CD4-positive, alpha-beta T cell treated with Interleukin-15 for 4 hours (primary cell): ENCODE measurements at regions not wholly inside any gene's neighbourhood (a gene's known extent, or its start where the extent isn't known, plus 50 kb on each side); places are given as distances from the start of the nearest gene placed in this dataset.
"Not testable (repeated sequence)": the region's sequence is repeated elsewhere in the genome, so short reads cannot be mapped to it uniquely, and the experiment has no call there.

ENCODE experiments used
- DNase-seq: peaks from one replicate; pipeline ENCODE4 v3.0.0-alpha.2; 2020; ENCODE audit warnings: low spot score

DNA sequence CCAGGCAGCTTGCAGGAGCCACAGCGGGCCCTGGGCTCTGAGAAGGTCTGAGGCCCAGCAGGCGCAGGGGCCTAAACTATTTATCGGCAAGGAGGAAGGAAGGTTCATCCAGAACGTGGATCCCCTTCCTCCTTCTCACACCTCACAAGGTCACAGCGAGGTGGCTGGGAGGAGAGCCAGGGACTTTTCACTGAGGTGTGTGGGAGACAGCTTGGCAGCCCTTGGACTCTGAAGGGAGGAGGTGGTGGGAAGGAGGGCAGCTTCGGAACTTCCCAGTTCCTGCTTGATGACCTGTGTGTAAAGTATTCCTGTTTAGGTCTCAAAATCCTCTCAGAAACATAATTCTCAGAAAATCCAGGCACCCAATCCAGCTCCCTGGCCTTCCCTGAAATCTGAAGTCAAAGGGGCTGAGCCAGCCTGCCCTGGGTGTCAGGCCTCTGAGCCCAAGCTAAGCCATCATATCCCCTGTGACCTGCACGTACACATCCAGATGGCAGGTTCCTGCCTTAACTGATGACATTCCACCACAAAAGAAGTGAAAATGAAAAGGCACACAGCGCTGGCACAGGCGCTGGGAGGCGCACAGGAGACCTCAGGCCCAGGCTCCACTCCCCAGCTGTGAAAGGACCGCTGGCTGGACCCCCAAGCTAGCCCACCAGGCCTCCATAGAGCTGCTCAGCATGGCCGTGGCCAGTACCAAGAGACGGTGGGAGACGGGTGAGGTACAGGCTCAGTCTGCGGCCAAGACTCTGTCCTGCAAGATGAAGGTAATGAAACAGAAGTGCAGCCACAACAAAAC is 269.4 kb upstream of the FRG2C start:
- DNase-seq = not testable (repeated sequence)

DNA sequence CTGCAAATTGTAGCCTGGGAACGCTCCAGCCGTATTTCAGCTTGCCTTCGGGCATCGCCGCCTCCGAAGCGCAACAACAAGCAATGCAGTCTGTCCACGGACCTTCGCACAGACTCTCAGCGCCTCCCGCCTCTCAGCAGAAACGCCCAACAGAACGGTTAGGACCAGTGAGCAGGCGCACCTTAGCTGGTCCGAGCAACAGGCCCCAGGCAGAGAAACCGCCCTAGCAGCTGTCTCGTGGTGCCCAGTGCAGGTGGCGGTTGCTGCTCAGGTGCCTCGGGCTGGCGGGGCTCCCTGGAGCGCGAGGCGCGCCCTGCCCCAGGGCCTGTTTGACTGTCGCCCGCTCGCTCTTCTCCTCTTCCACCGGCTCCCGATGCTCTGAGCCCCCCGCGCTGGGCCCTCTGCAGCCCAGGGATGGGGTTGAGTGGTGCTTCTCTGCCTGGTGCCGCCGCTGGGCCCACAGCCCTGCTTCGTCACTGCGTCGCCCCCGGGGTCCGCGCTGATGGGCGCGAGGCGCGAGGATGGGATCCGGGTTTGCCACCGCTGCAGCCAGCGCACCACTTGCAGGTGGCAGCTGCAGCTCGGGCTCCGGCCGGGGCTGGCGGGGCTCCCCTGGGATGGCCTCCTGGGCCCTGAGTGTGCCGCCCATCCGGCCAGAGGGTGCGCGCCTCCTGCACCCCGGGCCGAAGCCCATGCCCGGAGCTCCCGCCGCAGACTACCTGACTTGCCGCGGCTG is 268.4 kb upstream of the FRG2C start:
- no peak for DNase-seq

DNA sequence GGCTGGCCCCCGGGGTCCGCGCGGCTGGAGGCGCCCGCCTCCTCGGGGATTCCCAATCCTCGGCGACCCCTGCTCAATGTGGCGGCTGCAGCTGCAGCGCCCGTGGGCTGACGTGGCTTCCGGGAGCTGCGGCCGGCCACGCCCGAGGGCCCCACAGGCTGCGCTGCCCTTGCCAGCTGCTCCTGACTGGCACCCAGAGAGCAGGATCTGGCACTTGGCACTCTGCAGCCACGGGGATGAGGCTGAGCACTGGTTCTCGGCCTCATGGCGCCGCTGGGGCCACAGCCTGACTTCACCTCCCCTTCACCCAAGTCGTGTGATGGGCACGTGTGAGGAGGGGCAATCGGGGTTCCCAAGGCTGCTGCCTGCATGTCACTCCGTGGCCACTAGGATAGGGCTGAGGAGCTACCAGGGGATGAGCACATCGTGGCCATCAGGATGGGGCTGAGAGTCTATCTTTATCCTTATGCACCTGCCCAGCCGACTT is 267.8 kb upstream of the FRG2C start:
- no peak for DNase-seq

DNA sequence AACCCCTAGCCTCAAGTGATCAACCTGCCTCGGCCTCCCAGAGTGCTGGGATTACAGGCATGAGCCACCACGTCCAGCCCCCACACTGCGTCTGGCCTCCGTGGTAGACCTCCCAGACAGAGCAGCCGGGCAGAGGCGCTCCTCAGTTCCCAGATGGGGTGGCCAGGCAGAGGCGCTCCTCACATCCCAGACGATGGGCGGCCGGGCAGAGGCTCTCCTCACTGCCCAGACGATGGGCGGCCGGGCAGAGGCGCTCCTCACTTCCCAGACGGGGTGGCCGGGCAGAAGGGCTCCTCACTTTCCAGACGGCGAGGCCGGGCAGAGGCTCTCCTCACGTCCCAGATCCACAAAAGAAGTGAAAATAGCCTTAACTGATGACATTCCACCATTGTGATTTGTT is 266.6 kb upstream of the FRG2C start:
- DNase-seq = not testable (repeated sequence)

DNA sequence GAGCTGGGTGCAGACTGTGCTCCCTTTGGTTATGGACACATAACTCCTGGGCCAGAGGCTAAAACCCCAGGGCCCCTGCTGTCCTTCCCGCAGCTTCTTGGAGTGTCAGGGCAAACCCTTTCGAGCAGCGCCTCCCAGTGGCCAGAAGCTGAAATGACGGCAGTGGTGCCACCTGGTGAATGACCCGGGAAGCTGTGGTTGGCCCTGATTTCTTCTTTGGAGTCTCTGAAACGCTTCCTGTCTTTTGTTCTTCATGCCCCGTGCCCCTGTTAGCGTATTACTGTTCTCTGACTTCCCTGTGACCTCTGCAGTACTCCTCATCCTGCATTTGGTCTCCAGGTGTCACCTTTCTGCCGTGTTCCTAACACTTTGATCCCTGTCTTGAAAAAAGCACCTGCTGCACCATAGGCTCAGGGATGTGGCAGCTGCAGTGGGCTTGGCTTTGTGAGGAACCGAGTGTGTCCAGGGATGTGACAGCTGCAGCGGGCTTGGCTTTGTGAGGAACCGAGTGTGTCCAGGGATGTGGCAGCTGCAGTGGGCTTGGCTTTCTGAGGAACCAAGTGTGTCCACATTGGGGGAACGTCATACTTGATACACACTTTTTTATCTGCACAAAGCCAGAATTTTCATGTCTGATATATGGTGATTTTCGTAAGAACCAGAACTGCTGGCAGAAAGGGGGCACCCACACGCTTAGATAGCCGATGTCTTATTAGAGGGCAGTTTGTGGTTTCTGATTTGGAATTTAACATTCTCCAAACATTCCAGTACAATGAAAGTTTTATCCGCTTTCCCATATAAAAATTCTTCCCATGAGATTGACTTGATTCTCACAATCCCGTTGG is 241.8 kb upstream of the FRG2C start:
- DNase-seq = peak; percentile 38

DNA sequence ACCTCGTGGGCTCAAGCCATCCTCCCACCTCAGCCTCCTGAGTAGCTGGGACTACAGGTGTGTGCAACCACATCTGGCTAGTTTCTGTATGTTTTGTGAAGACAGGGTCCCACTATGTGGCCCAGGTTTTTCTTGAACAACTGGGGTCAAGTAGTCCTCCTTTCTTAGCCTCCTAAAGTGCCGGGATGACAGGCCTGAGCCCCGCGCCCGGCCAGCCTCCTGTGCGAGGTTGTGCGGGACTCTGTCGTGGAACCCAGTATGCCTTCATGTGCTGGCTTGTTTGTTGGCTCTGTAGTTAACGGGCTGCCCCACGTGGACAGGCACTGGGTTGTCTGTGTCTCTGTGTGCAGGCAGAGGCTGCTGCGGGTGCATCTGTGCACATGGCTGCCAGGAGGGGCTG is 238.7 kb upstream of the FRG2C start:
- DNase-seq = not testable (repeated sequence)

DNA sequence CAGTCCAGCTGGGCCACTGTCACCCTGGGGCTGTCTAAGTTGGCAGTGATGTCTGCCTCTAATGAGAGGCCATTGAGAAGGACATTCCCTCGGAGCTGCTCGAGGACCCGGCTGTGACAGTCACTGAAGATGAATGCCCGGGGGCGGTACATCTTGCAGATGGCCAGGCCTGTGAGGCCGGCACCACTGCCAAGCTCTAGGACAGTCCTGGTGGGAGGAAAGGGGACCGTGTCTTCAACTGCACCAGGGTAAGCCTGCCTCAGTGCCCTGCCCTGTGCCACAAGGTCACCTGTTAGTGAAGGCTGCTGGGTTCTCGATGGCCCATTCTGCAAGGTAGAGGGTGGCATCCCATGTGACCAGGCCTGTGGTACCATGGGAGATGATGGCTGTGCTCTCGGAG is 236.6 kb upstream of the FRG2C start:
- not testable (repeated sequence) for DNase-seq

DNA sequence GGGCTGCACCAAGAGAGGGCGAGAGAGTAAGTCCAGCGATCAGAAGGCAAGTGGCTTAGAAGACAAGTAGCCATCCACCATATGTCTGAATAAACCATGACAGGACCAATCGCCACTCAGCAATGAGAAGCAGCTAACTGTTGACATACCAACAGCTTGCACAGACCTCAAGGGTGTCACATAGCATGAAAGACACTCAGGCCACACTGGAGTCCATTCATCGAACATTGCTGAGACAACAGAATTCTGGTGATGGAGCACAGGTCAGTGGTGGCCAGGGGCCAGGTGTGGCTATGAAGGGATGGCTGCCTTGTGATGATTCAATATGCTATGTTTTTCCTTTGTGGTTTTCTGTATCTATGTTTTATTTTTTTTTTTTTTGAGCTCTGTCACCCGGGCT is 236.2 kb upstream of the FRG2C start:
- DNase-seq = not testable (repeated sequence)

DNA sequence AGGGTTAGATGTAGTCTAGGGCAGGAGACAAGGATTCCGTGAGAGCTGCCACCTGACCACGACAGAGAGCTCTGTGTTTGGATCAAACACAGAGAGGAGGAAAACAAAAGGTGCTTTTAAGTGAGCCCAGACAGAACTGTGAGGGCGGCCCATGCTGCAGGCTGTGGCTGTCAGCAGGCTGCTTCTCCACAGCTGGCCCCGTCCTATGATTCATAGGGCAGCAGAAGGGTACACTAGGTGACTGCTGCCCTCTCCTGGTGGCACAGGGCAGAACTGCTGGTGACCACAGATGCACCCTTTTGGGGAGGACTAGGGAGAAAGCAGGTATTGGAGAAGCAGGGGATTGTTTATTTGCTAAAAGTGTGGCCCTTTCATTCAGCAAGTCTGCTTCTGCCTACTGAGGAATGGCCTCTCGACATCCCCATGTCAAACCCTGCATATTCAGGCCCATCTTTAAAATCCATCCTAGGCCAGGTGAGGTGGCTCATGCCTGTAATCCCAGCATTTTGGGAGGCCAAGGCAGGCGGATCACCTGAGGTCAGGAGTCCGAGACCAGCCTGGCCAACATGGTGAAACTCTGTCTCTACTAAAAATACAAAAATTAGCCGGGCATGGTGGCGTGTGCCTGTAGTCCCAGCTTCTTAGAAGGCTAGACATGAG is 234.4 kb upstream of the FRG2C start:
- DNase-seq = peak; percentile 76

DNA sequence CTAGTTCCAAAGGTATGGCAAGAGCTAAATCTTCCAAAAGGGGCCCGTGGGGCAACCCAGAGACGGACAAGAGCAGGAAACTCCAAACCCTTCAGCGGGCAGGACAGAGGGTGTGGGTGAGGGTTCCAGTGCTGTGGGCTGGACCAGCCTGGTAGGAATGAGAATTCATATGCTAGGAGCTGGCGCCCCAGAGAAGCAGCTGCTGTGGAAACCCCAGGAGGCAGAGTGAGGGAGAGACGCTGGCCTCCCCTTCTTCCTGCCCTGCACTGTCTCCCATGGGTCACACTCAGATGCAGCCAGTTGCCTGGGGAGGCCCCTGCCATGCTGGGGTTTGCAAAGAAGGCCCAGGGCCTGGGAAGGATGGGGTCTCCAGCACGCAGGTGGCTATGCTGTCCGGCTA is 233.7 kb upstream of the FRG2C start:
- DNase-seq = not testable (repeated sequence)

DNA sequence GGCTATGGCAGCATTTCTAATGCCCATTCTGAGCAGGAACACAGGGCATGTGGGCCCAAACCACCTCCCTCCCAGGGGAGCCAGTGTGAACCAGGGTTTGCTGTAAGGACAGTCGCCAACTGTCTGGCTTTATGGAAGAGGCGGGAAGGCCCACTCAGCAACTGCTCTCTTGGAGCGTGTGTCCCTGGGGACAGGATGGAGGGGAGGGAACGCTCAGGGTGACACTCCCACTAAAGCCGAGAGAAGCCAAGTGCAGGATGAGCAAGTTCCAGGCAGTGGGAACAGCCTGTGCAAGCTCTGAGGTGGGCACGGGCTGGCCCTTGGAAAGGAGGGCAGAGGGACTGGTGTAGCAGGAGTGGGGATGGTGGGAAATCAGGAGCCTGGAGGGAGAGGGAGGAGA is 233.0 kb upstream of the FRG2C start:
- DNase-seq = not testable (repeated sequence)

DNA sequence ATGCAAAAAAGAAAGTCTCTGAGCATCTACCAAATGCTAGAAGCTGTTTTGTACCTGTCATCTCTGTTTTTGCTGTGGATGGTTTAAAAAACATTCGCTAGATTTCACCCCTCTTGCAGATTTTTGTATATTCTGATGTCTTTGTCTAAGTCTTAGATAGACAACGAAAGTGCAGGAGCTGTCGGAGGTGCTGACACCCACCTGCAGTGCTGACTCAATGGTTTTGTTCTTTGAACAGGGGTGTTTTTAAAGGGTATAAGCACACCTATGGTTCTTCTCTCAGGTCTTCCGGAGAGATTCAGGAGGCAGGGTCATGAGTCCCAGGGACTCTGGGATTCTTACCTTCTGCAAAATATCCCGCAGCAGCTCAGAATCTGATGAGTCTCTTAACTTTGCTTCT is 231.7 kb upstream of the FRG2C start:
- not testable (repeated sequence) for DNase-seq

DNA sequence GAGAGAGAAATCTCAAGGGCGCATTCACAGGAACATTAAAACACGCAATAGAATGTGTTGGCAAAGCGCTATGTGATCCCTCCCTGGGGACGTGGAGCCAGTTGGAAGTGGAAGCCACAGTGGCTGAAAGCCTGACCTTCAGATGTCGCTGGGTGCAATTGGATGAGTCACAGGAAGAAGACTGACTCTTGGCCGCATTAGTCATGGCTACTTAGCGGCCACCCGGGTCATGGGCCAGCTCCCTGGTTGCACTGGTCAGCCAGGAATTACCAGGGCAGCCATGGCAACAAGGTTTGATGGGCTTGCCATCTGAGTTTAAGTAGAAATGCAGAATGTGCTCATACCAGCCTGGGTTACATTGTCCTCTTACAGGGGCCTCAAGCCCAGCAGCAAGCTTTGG is 231.2 kb upstream of the FRG2C start:
- DNase-seq = not testable (repeated sequence)

DNA sequence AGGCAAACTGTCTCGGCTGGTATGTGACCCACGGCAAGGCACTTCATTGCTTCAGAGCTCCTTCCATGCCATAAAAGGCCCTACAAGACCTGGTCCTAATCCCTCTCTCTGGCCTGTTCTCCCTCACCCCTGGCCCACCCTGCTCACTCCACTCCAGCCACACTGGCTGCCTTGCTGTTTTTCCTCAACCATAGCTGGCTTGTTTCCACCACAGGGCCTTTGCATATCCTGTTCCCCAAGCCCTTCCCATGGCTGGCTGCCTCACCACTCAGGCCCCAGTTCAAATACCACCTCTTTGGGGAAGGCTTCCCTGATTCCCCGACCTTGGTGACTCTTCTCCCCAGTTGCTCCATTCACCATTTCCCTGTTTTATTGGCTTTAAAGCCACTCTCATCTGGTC is 230.8 kb upstream of the FRG2C start:
- DNase-seq = not testable (repeated sequence)

DNA sequence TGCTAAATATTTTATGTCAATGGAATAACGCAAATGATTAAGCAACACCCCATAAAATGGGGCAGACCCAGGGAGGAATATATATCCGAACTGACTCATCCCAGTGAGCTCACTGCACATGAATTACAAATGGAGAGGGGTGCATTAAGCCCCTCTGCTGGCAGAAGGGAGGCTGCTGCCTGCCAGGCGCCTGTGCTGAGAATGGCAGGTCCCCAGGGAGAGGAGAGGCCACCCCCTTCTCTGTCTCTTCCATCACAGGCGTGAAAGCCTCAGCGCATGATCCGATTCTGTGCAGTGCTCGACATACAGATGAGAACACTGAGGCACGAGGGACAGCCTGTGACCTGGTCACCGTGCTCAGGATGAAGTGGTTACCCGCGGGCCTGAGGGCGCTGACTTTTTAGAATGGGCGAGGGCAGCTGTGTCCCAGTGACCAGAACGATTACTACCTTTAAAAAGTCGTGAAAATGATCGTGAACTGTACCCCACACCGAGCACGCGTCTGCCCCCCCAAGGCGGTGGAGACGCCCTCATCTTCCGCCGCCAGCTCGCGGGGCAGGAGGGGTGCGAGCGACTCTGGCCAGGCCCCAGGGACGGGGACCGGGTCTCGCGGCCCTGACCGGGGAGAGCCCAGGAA is 229.7 kb upstream of the FRG2C start:
- DNase-seq = not testable (repeated sequence)

DNA sequence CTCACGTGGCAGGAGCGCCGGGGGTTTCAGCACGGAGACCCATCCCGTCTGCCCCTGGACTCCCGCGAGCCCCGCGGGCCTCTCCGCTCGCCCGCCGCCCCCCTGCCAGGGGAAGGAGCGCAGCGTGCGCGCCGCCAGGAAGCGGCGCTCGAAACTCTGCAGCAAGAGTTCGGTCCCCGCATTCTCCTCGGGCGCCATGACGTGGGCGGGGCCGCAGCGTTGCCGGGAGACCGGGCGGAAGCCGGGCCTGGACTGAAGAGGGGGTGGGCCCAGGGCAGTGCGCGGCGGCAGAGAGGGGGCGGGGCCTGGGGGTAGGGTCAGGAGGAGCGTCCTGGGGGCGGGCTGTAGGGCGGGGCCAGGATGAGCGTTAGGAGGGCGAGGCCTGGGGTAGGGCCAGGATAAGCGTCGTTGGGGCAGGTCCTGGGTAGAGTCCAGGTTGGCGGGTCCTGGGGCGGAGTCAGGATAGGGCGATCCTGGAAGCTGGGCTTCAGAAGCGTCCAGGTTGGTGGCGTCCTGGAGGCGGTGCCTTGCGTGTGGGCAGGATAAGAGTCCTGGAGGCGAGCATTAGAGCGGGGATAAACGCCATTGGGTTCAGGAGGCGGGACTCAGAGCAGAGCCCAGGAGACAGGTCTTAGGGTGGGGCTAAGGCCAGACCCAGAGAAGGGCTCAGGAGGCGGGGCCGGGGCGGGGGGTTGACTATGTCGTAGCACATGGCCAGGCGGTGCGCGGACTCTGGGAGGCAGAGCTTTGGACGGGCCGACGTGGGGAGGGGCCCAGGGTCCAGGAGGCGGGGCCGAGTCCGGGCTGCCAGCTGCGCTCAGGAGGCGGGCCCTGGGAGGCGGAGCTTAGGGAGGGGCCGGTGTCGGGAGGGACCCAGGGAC is 229.0 kb upstream of the FRG2C start:
- DNase-seq = peak; percentile 97

DNA sequence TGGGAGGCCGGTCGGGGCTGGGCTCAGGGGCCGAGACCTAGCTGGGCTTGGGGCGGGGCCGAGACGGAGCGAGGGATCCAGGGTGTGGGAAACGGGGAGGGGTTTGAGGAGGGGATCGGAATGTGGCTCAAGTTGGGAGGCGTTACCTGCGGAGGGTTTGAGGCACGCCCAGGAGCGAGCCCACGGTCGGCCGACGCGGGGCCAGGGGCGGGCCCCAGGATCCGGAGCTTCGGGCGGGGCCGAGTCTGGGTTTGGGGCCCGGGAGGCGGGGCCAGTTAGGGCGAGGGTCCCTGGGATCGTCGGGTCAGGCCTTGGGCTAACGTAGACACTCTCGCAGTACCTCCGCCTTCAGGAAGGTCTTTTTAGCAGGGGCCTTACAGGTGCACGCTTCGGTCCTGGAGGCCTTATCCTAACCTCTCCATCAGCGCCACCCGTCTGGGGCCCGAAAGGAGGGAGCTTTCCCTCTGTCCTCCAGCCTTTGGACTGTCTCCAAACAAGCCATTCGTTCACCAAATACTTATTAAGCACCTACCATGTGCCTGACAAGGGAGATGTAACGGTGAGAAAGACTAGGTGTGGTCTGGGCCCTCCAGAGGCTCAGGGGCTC is 228.2 kb upstream of the FRG2C start:
- not testable (repeated sequence) for DNase-seq

DNA sequence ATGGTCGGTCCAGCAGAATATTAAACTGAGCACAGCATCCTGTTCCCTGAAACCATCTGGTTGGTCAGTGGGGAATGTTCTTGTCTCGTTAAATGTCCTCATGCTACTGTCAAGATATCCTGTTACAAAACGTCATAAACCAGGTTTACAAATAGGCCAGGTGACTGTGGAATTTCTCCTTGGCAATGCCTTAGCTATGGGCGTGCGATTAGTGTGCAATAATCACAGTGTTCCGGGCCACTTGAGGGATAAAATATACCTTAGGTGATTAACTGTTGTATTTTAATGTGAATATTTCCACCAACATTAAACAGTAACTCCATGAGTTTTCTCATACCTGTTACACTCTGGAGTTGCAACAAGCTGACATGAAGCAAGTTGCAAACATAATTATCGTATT is 223.1 kb upstream of the FRG2C start:
- not testable (repeated sequence) for DNase-seq

DNA sequence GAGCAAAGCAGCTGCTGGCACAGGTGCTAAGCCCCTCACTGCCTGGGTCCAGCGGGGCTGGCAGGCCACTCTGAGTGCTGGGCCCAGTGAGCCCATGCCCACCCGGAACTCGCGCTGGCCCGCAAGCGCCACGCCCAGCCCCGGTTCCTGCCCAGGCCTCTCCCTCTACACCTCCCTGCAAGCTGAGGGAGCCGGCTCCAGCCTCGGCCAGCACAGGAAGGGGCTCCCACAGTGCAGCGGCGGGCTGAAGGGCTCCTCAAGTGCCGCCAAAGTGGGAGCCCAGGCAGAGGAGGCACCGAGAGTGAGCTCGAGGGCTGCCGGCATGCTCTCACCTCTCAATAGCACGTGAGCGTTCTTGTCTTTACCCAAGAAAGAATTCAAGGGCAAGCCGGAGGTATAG is 219.5 kb upstream of the FRG2C start:
- DNase-seq = not testable (repeated sequence)

DNA sequence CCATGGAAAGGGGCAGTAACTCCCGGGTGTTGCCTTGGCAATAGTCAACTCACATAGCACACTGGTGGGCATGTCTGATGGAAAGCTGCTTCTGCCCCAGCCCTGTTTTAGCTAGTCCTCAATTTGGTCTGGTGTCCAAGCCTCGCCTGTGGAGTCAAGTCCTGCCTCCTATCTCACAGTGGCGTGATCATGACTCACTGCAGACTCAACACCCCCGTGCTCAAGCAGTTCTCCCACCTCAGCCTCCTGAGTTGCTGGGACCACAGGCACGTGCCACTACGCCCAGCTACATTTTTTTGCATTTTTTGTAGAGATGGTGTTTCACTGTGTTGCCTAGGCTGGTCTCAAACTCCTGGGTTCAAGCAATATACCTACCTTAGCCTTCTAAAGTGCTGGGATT is 218.9 kb upstream of the FRG2C start:
- DNase-seq = not testable (repeated sequence)
